GM21360 (cell line): ENCODE measurements at regions not wholly inside any gene's neighbourhood (a gene's known extent, or its start where the extent isn't known, plus 50 kb on each side); places are given as distances from the start of the nearest gene placed in this dataset.
"Not testable (repeated sequence)": the region's sequence is repeated elsewhere in the genome, so short reads cannot be mapped to it uniquely, and the experiment has no call there.

Experiments
- ATAC-seq: cut with Tn5 transposase; IDR thresholded peaks from one replicate; pipeline ENCODE4 v1.9.1; 2021; ENCODE audit warnings: mild to moderate bottlenecking, moderate library complexity; ENCODE audit not compliant: unreplicated experiment

DNA sequence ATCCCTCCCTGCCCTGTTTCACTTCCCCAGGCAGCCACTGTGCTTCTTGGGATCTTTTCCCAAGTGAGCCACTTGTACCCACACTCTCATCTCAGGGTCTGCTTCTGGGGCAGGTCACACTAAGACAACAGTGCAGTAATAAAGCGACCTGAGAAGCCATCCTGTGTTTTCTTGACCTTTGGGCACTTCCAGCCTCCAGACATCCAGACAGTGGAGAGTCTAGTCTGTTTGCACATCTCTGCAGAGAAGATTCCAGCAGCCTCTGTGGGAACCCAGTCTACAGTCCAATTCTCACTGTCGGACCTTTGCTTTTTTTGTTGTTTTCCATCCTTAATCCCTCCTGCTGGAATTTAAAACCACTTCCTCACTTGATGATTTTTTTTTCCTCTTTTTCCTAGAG is 50.3 kb upstream of the ATP6AP2 start:
- no peak for ATAC-seq

DNA sequence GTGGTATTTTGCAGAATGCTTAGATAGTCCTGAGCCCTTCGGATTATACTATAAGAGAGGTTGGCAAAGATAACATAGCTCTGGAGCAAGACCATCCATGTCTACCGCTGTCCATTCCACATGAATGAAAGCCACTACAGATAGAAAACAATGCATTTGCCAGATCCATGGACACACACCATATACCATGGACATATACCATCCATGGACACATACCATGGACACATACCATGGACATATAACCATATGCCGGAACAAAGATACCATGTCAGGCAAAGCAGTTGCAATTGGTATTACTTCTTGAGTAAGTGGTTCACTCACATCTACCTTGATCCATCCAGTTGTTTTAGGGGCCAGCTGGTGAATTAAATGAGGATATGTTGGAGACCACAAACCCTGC is 53.2 kb upstream of the ATP6AP2 start:
- ATAC-seq, result no peak

DNA sequence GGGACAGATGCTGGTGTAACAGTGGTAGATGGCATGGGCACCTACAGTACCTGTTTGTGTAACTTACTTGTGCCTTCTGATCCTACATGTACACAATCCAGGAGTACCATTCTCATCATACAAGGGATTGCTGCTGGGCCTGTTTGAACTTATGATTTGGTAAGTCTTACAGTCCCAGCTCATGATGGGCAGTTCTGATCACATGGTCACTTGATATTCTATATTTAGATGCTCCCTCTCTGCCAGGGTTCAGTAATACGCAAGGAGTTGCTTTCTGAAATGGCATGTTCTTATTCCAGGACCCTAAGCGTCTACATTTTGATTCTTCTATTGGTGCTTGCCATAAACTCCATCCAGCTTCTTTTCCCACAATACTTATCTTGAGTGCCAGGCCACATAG is 54.4 kb upstream of the ATP6AP2 start:
- ATAC-seq, result no peak

DNA sequence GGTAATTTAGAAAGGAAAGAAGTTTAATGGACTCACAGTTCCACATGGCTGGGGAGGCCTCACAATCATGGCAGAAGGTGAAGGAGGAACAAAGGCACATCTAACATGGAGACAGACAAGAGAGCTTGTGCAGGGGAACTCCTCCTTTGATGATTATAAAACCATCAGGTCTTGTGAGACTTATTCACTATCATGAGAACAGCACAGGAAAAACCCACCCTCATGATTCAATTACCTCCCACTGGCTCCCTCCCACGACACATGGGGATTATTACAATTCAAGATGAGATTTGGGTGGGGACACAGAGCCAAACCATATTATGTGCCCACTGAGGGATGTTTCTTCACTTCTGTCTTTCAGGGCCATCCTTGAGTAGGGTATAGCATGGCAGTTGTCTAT is 54.9 kb upstream of the ATP6AP2 start:
- not testable (repeated sequence) for ATAC-seq

DNA sequence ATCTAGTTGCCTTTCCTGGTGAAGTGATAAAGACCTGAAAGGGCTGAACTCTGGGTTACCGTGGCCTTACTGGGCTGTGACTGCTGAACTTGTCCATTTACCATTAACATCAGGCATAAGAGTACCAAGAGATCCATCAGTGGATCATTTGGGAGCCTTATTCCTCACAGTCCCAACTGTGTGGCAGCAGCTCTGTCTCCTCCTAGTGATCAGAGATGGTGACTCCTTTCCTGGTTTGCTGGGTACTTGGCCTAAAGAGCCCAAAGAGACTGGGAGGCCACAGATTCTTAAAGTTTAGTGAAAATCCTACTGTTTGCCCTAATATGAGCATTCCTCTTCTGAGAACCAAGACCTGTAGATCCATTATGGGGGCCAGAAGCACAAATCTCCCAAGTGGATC is 56.3 kb upstream of the ATP6AP2 start:
- no peak for ATAC-seq

GRCh38 chrX:40523852-40524251 is 56.9 kb upstream of the ATP6AP2 start:
- ATAC-seq, result no peak

DNA sequence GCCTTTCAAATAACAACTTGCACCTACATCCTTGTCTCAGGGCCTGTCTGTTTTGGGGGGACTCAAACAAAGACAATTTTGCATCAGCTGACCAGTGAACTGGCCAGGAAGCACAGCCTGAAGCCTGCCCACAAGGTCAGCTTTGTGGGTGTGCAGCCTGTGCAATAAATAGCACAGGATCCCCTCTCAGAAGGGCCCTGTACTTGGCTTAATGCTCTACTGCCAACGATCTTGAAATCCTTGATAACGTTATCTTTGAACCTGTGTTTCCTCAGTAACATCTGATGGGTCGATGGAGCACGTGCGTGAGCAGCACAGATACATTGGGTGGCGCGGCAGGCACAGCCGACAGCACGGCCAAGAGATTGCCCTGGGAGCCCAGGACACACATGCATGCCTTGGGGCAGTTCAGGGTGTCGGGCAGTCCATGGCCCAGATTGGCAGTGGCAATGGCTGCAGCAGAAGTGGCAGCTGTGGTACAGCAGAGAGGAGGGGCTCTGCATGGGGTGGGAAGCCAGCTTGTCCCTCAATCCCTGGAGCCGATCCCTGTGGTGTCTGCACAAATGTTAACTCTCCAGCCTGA is 58.8 kb upstream of the ATP6AP2 start:
- ATAC-seq, result no peak

DNA sequence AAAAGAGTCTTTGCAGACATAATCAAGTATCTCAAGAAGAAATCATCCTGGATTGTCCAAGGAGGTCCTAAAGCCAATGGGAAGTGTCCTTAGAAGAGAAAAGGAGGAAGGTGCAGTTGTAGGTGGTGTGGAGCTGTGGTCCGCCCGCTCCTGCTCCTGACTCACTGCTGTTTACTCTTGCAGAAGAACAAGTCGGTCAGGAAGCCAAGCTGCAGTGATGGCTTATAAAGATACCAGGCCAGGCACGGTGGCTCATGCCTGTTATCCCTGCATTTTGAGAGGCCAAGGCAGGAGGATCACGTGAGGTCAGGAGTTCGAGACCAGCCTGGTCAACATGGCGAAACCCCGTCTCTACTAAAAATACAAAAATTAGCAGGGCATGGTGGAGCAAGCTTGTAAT is 66.4 kb upstream of the ATP6AP2 start:
- ATAC-seq, result no peak

- no peak for ATAC-seq
Observed at GRCh38 chrX:40513835-40514234, 66.9 kb upstream of the ATP6AP2 start.

- no peak for ATAC-seq
Observed at GRCh38 chrX:40513012-40513411, 67.8 kb upstream of the ATP6AP2 start.

DNA sequence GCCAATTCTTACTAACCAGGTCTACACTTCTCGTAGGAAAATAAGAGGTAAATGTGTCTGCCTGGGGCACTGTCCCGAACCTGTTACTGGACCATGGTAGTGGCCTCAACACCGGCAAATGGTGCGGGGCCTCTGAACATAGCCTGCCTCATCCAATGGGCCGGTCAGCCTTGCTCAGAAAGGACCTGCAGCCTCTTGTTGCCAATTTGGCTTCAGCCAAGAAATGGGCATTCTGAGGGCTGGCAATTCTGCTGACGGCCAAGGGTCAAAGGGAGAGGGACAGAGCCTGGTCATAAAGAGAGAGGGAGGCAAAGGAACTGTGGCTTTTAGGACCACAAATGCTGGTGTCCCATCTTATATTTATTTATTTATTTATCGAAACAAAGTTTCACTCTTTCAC is 69.5 kb upstream of the ATP6AP2 start:
- ATAC-seq, result no peak

- no peak for ATAC-seq
Observed at GRCh38 chrX:40508560-40508959, 72.2 kb upstream of the ATP6AP2 start.

- no peak for ATAC-seq
Observed at GRCh38 chrX:40506201-40506985, 74.4 kb upstream of the ATP6AP2 start.

GRCh38 chrX:40504801-40505605 is 75.8 kb upstream of the ATP6AP2 start:
- ATAC-seq, result no peak

DNA sequence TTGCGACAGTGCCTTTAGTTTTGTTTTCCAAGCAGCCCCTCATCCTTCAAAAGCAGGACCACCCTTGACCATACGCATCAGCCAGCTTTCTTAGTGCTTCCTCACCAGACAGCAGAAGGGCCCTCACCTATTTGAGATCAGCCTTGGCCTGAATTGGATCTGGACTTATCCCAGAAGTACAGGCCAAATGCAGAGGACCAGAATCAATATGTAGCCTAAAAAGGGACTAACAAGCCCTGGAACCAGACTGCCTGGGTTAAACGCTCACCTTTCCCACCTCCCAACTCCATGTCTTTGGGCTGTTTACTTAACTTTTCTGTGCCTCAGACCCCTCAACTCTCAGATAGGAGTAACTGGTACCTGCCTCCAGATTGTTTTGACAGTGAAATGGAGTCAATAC is 77.7 kb upstream of the ATP6AP2 start:
- no peak for ATAC-seq

GRCh38 chrX:40502688-40503087 is 78.1 kb upstream of the ATP6AP2 start:
- ATAC-seq, result no peak

DNA sequence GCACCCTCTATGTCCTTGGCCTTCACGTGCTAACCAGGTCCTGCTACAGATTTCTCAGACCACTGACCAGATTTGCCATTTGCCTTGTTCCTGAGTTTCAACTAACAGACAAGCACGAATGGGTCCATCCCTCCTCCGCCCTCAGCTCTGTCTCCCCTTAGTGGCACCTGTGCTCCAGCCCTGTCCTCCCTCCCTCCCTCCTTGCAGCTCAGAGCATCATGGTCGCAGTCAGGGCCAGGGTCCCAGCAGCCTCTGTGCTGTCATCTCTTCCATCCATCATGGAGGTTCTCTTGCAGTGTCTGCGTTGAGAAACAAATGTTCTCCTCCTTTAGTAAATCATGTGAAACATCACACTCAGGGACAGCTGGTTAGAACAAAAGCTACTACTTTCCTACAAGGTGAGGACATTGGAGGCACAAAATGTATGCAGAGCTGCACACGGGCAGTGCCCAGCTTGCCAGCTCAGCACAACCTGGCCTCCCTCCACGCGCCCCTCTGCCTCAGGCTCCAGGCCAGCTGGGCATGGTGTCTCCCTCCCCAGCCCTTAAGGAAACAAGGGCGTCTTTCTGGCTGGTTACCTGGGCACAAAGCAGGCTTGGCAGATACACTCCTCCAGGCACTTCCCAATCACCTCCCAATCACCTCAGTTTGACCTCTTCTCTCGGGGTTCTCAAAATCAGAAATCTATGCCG is 79.5 kb upstream of the ATP6AP2 start:
- no peak for ATAC-seq

DNA sequence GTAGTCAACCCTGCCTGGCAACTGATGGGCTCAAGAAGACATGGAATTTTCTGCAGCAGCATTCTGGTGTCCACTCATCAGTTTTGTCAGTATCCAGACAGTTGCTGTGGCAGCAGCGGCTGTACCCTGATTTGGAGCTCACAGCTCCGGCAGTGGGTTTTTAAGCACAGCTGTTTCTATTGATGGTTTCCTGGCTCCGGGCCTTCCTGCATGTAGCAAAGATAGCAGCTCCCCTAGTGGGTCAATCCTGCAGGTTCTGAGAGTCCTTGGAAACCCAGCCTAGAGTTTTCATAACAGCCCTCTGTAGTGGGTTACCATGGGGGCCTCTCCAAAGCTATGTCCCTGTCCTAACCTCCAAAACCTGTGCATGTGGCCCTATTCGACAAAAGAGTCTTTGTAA is 84.0 kb upstream of the ATP6AP2 start:
- no peak for ATAC-seq

- no peak for ATAC-seq
Observed at GRCh38 chrX:40495659-40496058, 85.1 kb upstream of the ATP6AP2 start.

DNA sequence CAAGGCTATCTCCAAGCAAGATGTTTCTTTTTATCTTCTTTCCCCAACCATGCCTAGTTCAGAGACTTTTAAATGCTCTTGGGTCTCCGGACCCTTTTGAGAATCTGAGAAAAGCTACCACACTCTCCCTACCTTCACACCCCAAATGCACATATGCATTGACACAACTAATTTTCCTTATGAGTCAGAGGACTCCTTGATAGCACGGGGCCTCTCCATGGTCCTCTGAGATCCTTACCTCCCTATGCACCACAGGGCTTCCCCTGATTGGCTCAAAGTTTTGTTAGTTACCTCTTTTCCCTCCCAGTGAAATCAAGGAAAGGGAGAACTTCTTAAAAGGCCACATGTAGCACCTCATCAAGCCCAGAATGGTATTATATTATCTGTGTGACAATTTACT is 86.8 kb upstream of the ATP6AP2 start:
- no peak for ATAC-seq

DNA sequence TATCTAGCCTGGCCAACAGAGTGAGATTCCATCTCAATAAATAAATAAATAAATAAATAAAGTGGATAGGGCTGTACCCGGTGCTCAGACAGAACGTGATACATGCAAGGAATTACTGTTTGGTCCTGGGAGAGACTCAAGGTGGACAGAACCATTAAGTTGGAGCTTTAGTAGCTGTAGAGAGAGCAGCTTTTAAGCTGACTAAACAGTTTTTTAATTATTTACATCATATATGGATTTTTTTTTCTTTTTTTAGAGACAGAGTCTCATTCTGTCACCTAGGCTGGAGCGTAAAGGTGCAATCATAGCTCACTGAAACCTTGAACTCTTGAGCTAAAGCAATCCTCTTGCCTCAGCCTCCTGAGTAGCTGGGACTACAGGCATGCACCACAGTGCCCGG is 92.5 kb upstream of the ATP6AP2 start:
- ATAC-seq, result no peak
